Epithelial cell of proximal tubule (primary cell): ENCODE measurements at regions not wholly inside any gene's neighbourhood (a gene's known extent, or its start where the extent isn't known, plus 50 kb on each side); places are given as distances from the start of the nearest gene placed in this dataset.

ENCODE experiments used
- DNase-seq: peaks from one replicate; pipeline ENCODE4 v3.0.0-alpha.2; 2011; ENCODE audit warnings: low read depth
- H3K4me3 ChIP-seq: 2 replicates; pipeline ENCODE4 v1.5.1; 2011; ENCODE audit warnings: low read depth, mild to moderate bottlenecking, low read length
- CTCF ChIP-seq: conservative IDR thresholded peaks from 2 replicates; pipeline ENCODE4 v1.5.1; 2012; ENCODE audit warnings: low read depth, mild to moderate bottlenecking, low read length

- H3K4me3 ChIP-seq, result no peak overlapping the region
- no peak for TF ChIP-seq CTCF
- DNase-seq, result no peak
Observed at GRCh38 chr12:111161898-111162297, 207.0 kb downstream of the PHETA1 start.

GRCh38 chr12:111160350-111161241 is 208.3 kb downstream of the PHETA1 start:
- no peak overlapping the region for H3K4me3 ChIP-seq
- TF ChIP-seq CTCF, result no peak
- no peak for DNase-seq

GRCh38 chr12:111158992-111159391 is 209.9 kb downstream of the PHETA1 start:
- no peak overlapping the region for H3K4me3 ChIP-seq
- DNase-seq, result no peak
- TF ChIP-seq CTCF, result no peak

GRCh38 chr12:111157486-111157885 is 211.4 kb downstream of the PHETA1 start:
- DNase-seq, result no peak
- TF ChIP-seq CTCF, result no peak
- no peak overlapping the region for H3K4me3 ChIP-seq

- no peak overlapping the region for H3K4me3 ChIP-seq
- DNase-seq, result no peak
- no peak for TF ChIP-seq CTCF
Observed at GRCh38 chr12:111156304-111156703, 212.6 kb downstream of the PHETA1 start.

GRCh38 chr12:111155521-111155920 is 213.4 kb downstream of the PHETA1 start:
- no peak for DNase-seq
- no peak for TF ChIP-seq CTCF
- no peak overlapping the region for H3K4me3 ChIP-seq

GRCh38 chr12:111155020-111155419 is 213.9 kb downstream of the PHETA1 start:
- no peak overlapping the region for H3K4me3 ChIP-seq
- no peak for TF ChIP-seq CTCF
- DNase-seq, result no peak
